Type B pancreatic cell (in vitro differentiated cells): ENCODE measurements at regions not wholly inside any gene's neighbourhood (a gene's known extent, or its start where the extent isn't known, plus 50 kb on each side); places are given as distances from the start of the nearest gene placed in this dataset.

Experiments
- DNase-seq: peaks from one replicate; pipeline ENCODE4 v3.0.0; 2021; ENCODE audit warnings: mixed read lengths; ENCODE audit not compliant: unreplicated experiment; ENCODE audit errors: extremely low spot score
- H3K27ac Mint-ChIP-seq: 2 replicates; pipeline ENCODE4 v1.8.0; 2021; ENCODE audit warnings: mild to moderate bottlenecking, mixed read lengths
- H3K27me3 Mint-ChIP-seq: 2 replicates; pipeline ENCODE4 v1.8.0; 2021; ENCODE audit warnings: mixed read lengths
- H3K36me3 Mint-ChIP-seq: 2 replicates; pipeline ENCODE4 v1.8.0; 2021; ENCODE audit warnings: mixed read lengths
- H3K4me1 Mint-ChIP-seq: one replicate; pipeline ENCODE4 v1.8.0; 2021; ENCODE audit warnings: mixed read lengths; ENCODE audit not compliant: unreplicated experiment
- H3K4me3 Mint-ChIP-seq: 2 replicates; pipeline ENCODE4 v1.8.0; 2021; ENCODE audit warnings: mild to moderate bottlenecking, mixed read lengths
- H3K9me3 Mint-ChIP-seq: 2 replicates; pipeline ENCODE4 v1.8.0; 2021; ENCODE audit warnings: mixed read lengths
- TF ChIP-seq, protein P1 (sequence below): fragments of 200-600 bp; sonication (generic); conservative IDR thresholded peaks from 2 replicates; pipeline ENCODE4 v1.5.0; 2021; ENCODE audit warnings: antibody characterized with exemption, mild to moderate bottlenecking

DNA sequence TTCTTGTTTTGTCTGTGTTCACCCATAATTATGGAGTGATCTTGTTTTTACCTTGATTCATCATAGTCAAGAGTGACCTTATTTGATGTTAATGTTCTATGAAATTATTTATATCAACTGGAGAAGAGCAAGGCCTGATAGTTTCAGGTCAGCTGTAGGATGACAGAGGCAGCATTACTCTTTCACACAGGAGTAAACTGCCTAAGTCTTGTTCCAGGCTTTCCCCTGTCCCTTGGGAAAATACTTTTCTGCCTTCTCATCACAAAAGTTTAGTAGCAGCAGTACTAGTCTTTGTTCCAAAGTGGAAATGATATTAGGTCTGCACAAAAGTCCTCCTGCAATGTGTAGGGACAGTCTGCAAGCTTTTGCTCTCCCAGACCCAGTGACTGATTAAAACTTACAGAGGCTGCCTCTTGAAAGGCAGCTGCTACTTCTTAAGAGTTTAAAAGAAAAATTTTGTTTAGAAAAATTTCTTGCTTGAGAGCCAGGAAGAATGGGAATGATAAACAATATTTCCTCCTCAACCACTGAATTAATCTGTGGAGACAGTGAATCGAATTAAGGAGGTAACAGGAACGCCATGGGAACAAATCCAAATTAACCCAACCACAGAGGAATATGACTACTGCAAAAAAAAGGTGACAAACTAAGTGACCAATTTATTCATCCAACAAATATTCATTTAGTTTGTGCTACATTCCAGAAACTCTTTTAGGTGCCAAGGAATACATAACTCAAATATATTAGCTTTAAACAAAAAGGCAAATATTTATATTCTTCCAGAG is 991.4 kb upstream of the PABPC4L start:
- H3K4me3 Mint-ChIP-seq = no peak overlapping the region
- H3K36me3 Mint-ChIP-seq = no peaks in the 10 kb centered on the region
- no peaks in the 10 kb centered on the region for H3K9me3 Mint-ChIP-seq
- TF ChIP-seq, protein P1, sequence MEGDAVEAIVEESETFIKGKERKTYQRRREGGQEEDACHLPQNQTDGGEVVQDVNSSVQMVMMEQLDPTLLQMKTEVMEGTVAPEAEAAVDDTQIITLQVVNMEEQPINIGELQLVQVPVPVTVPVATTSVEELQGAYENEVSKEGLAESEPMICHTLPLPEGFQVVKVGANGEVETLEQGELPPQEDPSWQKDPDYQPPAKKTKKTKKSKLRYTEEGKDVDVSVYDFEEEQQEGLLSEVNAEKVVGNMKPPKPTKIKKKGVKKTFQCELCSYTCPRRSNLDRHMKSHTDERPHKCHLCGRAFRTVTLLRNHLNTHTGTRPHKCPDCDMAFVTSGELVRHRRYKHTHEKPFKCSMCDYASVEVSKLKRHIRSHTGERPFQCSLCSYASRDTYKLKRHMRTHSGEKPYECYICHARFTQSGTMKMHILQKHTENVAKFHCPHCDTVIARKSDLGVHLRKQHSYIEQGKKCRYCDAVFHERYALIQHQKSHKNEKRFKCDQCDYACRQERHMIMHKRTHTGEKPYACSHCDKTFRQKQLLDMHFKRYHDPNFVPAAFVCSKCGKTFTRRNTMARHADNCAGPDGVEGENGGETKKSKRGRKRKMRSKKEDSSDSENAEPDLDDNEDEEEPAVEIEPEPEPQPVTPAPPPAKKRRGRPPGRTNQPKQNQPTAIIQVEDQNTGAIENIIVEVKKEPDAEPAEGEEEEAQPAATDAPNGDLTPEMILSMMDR = no peak
- no peak for DNase-seq
- H3K4me1 Mint-ChIP-seq = no peaks in the 10 kb centered on the region
- no peaks in the 10 kb centered on the region for H3K27me3 Mint-ChIP-seq
- no peak overlapping the region for H3K27ac Mint-ChIP-seq

DNA sequence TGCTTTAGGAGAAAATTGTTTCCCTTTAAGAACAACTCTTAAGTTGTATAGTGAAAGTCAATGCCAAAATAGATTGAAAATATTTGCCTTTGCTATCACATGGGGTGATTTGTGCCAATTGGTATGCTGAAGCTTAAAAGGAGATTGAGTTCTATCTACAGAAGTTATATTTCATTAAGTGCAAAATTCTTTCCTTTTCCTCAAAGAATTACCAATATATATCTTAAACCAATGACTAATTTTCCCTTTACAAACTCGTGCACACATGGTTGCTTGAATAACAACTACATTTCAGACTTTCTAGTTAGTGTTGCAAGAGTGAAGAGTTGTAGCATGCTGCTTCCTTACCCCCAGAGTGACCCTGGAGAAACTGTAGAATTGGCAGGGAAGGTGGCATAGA is 990.0 kb upstream of the PABPC4L start:
- H3K36me3 Mint-ChIP-seq = no peaks in the 10 kb centered on the region
- no peaks in the 10 kb centered on the region for H3K27me3 Mint-ChIP-seq
- no peak overlapping the region for H3K27ac Mint-ChIP-seq
- TF ChIP-seq, protein P1 = no peak
- no peak for DNase-seq
- H3K9me3 Mint-ChIP-seq = no peaks in the 10 kb centered on the region
- H3K4me1 Mint-ChIP-seq = no peaks in the 10 kb centered on the region
- no peak overlapping the region for H3K4me3 Mint-ChIP-seq

DNA sequence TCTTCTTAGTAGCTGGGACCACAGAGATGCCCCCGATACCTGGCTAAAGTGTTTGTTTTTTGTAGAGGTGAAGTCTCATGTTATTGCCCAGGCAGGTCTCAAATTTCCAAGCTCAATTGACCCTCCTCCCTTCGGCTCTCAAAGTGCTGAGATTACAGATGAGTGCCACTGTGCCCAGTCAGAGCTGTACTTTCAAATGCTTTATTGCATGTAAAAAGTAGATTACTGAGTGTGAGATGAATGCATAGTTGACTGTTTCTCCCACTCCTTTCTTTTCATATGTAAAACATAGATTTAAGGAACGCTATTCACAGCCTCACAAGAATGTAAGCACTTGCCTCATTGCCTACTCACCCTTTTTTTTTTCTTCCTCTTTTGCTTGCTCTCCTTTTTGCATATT is 984.4 kb upstream of the PABPC4L start:
- no peak overlapping the region for H3K27ac Mint-ChIP-seq
- peaks cover 6% of the 10 kb centered on the region for H3K9me3 Mint-ChIP-seq
- peaks cover 3% of the 10 kb centered on the region for H3K36me3 Mint-ChIP-seq
- H3K27me3 Mint-ChIP-seq = no peaks in the 10 kb centered on the region
- no peak overlapping the region for H3K4me3 Mint-ChIP-seq
- H3K4me1 Mint-ChIP-seq = peaks cover 5% of the 10 kb centered on the region
- TF ChIP-seq, protein P1 = no peak
- no peak for DNase-seq

DNA sequence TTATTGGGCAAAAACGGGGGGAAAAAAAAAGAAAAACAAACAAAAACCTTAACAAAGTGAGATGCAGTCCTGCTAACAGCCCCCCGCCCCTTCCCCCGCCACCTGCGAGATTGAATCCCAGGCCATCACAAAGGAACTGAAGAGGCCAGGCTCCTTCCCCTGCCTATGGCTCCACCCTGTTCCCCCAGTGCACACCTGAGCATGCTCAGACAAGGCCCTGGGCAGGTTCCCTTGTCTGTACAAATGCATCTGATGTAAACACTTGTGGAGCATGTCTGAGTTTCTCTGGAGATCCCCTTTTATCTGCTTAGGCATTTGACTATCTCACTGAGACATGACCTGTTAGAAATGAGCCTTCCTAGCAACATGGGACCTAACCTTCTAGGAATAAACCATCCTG is 983.7 kb upstream of the PABPC4L start:
- no peak for DNase-seq
- Mint-ChIP-seq H3K27ac (no peak overlapping the region), H3K4me1 (peaks cover 5% of the 10 kb centered on the region), H3K4me3 (no peak overlapping the region), H3K9me3 (peaks cover 13% of the 10 kb centered on the region), H3K27me3 (no peaks in the 10 kb centered on the region), H3K36me3 (peaks cover 3% of the 10 kb centered on the region)
- TF ChIP-seq, protein P1 = no peak

DNA sequence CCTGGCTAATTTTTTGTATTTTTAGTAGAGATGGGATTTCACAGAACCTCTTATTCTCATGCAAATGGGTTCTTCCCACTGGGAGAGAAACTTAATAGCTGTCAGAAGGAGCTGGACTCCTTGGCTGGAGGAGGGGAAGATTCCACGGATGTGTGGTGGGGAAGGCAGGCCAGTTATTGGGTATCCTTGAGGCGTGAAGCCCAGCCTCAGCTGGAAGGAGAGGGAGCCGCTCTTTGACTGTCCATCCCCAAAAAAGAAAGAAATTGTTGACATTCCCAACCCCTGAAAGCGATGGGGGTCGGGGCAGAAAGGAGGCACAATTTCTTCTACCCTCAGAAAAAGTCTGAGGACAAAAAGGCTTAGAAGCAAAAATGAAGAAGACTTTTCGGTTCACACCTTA is 983.1 kb upstream of the PABPC4L start:
- Mint-ChIP-seq H3K4me3 (no peak overlapping the region), H3K36me3 (peaks cover 3% of the 10 kb centered on the region), H3K9me3 (peaks cover 14% of the 10 kb centered on the region), H3K27me3 (no peaks in the 10 kb centered on the region), H3K4me1 (peaks cover 5% of the 10 kb centered on the region), H3K27ac (no peak overlapping the region)
- no peak for DNase-seq
- TF ChIP-seq, protein P1 = no peak

DNA sequence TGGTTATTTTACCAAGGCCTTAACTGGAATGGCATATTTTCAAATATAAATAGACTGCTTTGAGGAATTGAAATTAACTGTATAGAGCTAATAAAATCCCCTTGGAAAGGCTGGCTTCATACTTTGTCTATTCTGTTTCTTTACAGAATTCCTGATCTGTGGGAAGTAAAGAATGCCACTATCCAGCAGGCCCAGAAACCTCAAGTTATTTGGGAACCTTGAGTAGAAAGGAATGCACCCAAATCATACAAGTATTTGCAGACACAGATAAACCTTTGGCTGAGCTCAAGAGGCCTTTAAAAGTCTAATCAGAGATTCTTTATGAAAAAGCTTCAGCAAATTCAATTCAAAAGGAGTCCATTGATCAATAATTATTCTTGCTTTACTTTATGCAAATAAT is 975.7 kb upstream of the PABPC4L start:
- TF ChIP-seq, protein P1 = no peak
- H3K4me3 Mint-ChIP-seq = no peak overlapping the region
- DNase-seq = no peak
- no peak overlapping the region for H3K27ac Mint-ChIP-seq
- H3K36me3 Mint-ChIP-seq = no peaks in the 10 kb centered on the region
- H3K27me3 Mint-ChIP-seq = no peaks in the 10 kb centered on the region
- H3K4me1 Mint-ChIP-seq = no peaks in the 10 kb centered on the region
- peaks cover 8% of the 10 kb centered on the region for H3K9me3 Mint-ChIP-seq
